Liver (tissue), 3 donors: ENCODE measurements at regions not wholly inside any gene's neighbourhood (a gene's known extent, or its start where the extent isn't known, plus 50 kb on each side); places are given as distances from the start of the nearest gene placed in this dataset.

Experiments used
- EGR1 ChIP-seq, 2 donors: IDR thresholded peaks; 2 replicates each; pipeline ENCODE4 v1.6.1; 2016 to 2018; ENCODE audit warnings: antibody characterized with exemption in 2 of 2, low read depth in 2 of 2
- FOXA2 ChIP-seq: IDR thresholded peaks from 2 replicates; pipeline ENCODE4 v1.6.1; 2016; ENCODE audit warnings: antibody characterized with exemption
- HNF4G ChIP-seq: IDR thresholded peaks from 2 replicates; pipeline ENCODE4 v1.6.1; 2016; ENCODE audit warnings: antibody characterized with exemption
- SP1 ChIP-seq: IDR thresholded peaks from 2 replicates; pipeline ENCODE4 v1.6.1; 2018; ENCODE audit warnings: antibody characterized with exemption, mild to moderate bottlenecking
- TF ChIP-seq, protein P1 (sequence below): fragments of 150-350 bp; IDR thresholded peaks from 2 replicates; pipeline ENCODE4 v1.5.1; 2017; ENCODE audit warnings: improper control_type of control experiment, low read depth, low read length; ENCODE audit not compliant: missing input control
- TF ChIP-seq, protein P2 (sequence below): IDR thresholded peaks from 2 replicates; pipeline ENCODE4 v1.6.1; 2016; ENCODE audit warnings: antibody characterized with exemption
- TF ChIP-seq, protein P3 (sequence below): IDR thresholded peaks from 2 replicates; pipeline ENCODE4 v1.6.1; 2016; ENCODE audit warnings: antibody characterized with exemption
- donor health status: healthy.
- donor health status: healthy.

DNA sequence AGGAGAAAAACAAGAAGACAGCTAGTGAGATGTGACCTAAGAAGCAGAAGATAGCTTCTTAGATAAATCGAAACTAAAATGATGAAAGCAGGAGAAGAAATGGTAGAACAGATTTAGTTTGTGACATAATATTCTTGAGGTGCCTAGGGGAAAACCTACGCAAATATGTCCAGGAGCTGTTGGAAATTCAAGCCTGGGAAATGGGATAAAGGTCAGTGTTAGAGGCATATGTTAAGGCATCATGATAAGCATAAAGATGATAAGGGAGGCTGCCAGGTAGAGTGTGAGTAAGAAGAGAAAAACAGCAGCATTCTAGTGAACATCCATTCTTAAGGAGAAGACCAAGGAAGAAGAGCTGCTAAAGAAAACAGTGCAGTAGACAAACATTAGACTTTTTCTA is 109.6 kb upstream of the LGR5 start:
- TF ChIP-seq, protein P1, sequence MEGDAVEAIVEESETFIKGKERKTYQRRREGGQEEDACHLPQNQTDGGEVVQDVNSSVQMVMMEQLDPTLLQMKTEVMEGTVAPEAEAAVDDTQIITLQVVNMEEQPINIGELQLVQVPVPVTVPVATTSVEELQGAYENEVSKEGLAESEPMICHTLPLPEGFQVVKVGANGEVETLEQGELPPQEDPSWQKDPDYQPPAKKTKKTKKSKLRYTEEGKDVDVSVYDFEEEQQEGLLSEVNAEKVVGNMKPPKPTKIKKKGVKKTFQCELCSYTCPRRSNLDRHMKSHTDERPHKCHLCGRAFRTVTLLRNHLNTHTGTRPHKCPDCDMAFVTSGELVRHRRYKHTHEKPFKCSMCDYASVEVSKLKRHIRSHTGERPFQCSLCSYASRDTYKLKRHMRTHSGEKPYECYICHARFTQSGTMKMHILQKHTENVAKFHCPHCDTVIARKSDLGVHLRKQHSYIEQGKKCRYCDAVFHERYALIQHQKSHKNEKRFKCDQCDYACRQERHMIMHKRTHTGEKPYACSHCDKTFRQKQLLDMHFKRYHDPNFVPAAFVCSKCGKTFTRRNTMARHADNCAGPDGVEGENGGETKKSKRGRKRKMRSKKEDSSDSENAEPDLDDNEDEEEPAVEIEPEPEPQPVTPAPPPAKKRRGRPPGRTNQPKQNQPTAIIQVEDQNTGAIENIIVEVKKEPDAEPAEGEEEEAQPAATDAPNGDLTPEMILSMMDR, result no peak
- no peak for TF ChIP-seq EGR1 (IDR thresholded peaks at IDR 0.05; ENCODE audit: low read depth in 2 of 2)
- TF ChIP-seq SP1, result no peak
- TF ChIP-seq, protein P2, sequence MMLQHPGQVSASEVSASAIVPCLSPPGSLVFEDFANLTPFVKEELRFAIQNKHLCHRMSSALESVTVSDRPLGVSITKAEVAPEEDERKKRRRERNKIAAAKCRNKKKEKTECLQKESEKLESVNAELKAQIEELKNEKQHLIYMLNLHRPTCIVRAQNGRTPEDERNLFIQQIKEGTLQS, result no peak
- TF ChIP-seq FOXA2, result no peak
- no peak for TF ChIP-seq HNF4G
- TF ChIP-seq, protein P3, sequence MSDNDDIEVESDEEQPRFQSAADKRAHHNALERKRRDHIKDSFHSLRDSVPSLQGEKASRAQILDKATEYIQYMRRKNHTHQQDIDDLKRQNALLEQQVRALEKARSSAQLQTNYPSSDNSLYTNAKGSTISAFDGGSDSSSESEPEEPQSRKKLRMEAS, result no peak
